ENCODE measurements at regions not wholly inside any gene's neighbourhood (a gene's known extent, or its start where the extent isn't known, plus 50 kb on each side); places are given as distances from the start of the nearest gene placed in this dataset.

DNA sequence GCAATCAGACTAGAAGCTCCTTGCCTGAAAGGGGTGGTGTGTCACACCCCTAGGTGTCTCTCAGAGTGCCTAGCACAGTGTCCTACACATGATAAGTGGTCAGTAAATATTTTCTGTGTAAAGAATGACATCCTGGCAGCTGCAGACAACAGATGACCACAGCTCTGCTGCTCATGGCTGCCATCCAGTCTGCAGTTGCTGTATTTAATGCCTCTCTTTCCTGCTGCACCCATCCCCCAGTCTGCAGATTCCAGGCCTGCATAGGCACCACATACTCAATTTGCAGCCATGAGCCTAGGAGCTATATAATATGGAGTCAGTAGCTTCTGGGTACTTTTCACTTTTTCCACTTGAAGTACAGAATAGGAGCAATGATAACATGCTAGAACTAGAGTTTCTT, 94.9 kb upstream of the NR4A3 start (continued):
- TF ChIP-seq, protein P1, sequence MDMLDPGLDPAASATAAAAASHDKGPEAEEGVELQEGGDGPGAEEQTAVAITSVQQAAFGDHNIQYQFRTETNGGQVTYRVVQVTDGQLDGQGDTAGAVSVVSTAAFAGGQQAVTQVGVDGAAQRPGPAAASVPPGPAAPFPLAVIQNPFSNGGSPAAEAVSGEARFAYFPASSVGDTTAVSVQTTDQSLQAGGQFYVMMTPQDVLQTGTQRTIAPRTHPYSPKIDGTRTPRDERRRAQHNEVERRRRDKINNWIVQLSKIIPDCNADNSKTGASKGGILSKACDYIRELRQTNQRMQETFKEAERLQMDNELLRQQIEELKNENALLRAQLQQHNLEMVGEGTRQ (IDR thresholded peaks at IDR 0.05; ENCODE audit: low read length) = no peak
